Fibroblast of upper back skin (primary cell): ENCODE measurements at regions not wholly inside any gene's neighbourhood (a gene's known extent, or its start where the extent isn't known, plus 50 kb on each side); places are given as distances from the start of the nearest gene placed in this dataset.

Experiments
- DNase-seq: peaks from one replicate; pipeline ENCODE4 v3.0.0-alpha.2; 2013

DNA sequence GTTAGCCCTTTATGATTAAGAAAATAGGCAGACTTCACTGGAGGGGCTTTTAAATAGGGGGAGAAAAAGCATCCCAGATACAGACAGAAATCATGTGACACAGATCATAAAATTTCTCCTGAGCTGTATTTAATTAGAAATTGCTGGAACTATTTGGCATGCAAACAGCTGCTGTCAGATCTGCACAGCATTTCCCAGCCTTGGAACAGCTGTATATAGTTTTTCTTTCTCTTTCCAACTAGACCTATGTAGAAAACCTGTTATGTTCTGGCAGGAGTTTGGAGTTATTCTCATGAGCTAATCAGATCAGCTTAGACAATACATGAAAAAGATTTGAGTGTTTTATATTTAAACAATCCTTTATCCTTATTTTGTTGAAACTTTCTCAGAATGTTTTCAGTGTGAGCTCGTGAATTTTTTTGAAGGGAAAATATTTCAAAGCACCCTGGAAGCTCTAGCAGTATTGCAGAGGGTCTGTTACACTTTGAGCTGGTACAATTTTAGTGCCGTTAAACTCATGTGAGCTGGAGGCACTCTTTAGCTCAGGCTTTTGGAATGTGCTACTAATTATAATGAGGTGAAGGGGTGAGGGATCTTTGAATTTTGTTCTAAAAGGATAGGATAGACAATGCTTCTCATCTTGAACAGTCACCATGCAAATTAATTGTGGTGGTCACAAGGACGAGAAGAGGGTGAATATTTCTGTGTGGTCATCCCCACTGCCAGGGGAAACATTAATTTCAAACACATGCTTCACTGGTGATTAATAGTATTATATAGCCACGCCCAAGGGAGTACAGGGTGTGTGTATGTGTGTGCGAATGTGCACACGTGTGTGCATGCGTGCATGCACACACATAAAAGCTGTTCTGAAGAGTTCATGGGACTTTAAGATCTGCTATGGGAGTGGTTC lies 239.4 kb upstream of the FBXL7 start:
- peak; percentile 25 for DNase-seq

DNA sequence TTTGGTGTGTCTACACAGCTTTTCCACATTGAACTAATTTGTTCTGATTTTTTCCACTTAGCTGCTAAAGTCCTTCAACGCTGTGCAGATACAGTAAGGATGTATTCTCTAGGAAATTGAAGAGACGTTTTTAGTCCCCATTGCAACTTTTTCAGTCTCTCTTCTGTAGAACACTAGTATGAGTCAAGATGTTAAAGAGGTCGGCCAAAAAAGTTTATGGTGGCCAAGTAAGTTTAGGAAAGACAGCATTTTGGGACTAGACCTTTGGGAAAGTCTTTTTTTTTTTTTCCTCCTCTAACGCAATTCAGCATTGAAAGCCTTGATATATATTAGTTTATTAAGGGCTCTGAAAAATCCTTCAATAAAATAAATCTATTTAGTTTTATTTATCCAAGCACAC lies 243.5 kb upstream of the FBXL7 start:
- no peak for DNase-seq

DNA sequence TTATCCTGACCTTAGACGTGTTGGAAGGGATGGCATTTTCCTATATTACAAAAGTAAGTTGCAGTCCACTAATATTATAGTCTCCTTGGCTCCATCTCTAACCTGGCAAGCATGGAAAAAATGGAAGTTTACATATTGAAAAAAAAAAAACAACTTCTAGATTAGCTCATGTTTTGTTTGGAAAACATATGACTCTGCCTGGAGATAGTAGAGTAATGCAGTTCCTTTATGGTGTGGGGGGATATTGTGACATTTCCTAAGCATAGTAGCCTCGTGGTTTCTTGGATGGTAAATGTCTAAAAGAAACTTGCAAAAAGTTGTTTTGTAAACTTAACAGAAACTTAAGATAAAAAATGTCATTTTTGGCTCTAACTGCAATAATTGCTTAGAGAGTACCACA lies 244.4 kb upstream of the FBXL7 start:
- no peak for DNase-seq

DNA sequence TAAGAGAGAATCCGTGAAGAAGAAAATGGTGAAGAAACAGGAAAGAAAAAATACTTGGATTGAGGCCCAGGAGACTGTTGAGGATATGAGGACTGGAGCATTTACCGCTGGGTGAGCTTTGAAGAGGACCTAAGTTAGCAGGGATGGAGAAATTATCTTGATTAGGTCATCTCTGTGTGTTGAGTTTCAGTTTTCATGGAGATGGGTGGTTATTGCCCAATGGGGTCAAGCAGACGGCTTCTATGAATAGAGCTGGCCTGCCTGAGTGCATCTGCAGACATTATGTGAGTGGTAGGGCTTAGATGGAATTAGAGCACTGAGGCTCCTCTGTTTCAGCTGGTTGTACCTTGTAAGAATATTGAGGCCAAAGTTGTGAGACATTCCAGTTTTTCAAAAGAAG lies 245.4 kb upstream of the FBXL7 start:
- DNase-seq = peak; percentile 20

DNA sequence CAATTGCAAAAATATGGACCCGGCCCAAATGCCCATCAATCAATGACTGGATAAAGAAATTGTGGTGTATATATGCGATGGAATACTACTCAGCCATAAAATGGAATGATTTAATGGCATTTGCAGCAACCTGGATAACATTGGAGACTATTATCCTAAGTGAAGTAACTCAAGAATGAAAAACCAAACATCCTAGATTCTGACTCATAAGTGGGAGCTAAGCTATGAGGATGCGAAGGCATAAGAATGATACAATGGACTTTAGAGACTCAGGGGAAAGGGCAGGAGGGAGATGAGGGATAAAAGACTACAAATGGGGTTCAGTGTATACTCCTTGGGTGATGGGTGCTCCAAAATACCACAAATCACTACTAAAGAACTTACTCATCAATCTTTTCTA lies 247.6 kb upstream of the FBXL7 start:
- DNase-seq = no peak

DNA sequence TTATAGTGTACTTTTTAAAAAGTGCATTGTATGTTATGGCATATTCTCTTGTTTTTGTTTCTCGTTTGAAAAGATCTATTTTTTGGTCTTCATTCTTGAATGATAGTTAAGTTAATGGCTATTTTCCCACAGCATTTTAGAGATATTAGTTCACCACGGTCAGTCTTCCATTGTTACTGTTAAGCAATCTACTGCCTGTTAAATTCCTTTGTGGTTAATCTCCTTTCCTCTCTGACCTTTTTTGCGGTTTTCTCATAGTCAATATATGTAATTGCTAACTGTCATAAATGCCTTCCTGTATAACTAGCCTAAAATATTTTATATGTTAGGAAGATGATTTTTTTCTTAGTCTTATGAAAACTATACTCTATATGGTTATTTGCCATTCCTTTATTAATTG lies 250.8 kb upstream of the FBXL7 start:
- DNase-seq = peak; percentile 89

DNA sequence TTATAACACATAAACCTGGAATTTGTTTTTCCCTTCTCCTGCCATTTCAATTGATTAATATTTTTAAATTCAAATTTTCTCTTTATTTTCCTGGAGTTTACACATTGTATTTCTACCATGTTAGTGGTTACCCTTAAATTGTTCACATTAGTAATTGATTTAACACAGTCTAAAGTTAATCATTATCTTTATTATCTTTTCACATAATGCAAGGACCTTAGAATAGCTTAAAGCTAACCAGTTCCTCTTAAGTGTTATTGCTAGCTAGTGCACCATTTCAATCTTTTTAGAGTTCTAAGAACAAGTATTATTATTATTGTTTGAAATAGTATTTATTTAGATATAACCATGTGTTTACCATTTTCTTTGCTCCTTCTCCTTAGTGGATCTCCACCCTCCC lies 251.2 kb upstream of the FBXL7 start:
- DNase-seq = no peak

DNA sequence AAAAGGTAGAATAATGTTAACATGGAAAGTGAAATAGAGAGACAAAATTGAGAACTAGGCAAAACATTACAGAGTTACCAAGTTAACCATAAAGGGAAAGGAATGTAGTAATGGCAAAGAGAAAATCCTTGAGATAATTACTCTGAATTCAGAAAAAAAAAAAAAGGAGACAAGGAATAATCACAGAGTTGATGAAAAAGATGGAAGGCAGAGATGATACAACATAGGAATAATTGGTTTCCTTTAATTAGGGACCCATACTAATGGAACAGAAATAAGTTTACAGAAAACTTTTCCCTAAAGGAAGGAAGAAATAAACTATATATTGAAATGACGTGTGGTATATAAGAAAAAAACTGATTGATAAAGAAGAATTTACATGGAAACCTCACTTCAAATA lies 254.1 kb upstream of the FBXL7 start:
- no peak for DNase-seq

DNA sequence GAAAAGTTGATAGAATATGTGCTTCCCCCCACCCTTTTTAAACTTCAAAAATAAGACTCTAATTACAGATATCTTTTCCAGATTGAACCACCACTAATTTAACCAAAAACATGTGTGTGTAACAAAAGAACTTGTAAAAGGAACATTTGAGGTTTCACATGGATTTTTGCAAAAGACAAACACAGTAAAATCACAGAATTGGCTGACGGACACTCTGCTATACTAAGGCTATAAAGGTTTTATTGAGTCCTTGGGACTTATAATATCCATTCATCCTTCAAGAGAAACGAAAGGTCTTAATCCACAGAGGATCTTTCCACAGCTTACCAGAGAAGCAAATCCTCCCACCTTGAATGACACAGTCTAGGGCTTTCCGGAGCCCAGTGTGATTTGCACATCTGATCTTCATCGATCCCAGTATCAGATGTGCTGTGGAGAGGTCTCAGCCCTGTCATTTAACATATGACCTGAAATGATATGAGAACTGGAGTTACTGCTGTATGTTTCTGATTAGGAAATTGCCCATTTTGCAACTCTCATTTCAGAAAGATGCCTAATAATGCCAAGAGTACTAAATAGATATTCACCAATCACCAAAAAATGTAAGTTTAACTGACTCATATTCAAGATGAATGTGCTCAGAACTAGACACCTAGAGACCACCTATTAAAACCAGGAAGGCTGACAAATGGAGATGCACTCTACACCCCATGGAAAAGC lies 256.5 kb upstream of the FBXL7 start:
- peak; percentile 29 for DNase-seq

DNA sequence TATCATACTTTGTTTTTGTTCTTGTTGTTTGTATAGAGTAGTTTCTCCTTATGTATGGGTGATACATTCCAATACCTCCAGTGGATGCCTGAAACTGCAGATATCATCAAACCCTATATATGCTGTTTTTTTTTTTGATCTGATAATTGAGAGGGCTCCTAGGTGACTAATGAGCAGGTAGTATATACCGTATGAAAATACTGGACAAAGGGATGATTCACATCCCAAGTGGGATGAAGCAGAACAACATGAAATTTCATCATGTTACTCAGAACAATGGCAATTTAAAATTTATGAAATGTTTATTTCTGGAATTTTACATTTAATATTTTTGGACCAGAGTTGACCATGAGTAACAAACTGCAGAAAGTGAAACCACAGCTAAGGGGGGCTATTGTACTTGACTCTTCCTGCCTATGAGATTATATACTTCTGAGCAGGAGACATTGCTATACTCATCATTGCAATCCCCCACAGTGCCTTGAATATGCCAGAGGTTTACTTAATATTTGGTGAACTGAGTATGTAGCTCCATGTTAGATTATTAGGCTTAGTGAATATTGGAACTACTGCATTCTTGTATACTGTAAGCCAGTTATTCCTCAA lies 258.7 kb upstream of the FBXL7 start:
- peak; percentile 44 for DNase-seq

DNA sequence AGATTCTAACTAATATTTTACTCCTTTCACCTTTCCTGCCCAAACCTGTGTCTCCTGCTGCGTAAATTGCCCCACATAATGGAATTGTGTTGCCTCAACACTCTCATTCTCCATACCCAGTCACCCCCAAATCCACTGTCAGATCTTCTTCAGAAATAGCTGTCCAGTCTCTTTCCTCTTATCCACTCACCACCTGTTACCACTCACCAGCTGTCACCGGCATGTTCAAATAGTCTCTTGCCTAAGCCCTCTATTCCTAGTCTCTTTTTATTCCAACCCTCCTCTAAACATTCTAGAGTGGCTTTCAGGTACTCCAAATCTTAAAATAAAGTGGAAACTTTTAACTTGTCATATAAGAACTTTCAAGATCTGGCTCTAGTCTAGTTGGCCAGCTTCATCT lies 262.0 kb upstream of the FBXL7 start:
- DNase-seq = no peak

DNA sequence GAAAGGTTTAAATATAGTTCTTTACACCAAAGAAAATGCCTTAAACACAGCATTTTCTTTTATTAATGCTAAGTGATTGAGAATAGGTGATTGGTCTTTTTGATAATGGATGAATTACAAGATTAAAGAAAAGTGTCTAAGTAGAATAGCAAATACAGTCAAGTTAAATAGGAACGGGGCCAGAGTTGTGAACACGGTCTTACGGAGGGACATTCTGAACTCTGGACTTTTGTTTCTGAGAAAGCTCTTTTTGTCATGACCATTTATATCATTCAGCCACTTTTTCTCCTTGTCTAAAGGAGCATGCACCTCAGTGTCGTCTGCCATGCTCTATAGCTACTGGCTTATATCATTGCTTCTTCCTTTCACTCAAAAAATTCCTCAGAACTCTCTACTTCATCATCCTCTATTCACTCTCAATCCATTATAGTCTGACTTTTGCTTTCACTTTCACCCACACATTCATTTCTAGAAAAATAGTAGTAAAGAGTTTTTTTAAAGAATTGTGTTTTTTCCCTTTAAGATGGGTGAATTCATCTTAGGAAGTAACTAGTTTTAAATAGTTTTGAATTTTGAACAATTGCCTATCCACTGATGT lies 263.0 kb upstream of the FBXL7 start:
- no peak for DNase-seq

DNA sequence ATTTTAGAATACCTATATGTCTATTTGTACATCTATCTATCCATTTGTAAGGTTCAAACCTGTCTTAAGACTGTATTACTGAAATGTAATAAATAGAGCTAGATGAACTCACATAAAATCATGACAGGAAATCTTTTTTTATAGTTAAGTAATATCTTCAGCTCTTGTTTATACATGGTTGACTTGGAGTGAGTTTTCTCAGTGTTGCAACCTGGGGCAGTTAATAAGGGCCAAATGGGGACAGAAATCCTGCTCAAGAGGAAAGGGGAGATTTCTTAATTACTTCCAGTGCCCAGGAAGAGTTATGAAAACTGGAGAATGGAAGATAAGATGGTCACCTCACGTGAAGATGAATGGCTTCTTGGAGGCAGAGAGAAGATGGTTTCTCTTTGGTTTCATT lies 265.1 kb upstream of the FBXL7 start:
- no peak for DNase-seq

DNA sequence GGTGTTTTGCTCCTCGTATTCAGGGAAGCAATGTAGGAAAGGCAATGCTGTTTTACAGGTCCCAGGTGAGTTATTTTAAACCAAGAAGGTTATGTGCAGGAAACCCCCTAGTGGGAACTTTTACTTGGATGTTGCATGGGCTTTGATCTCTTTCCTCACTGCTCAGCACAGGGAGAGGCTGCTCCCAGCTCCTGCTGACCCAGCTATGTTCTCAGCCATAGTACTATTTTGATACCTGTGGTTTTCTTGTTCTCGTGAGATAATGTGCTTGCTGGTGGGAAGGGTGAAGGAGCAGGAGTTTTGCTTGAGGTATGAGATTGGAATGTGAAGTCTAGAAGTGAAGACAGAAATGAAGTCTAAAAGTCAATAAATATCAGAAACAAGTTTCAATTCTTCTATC lies 265.6 kb upstream of the FBXL7 start:
- no peak for DNase-seq

DNA sequence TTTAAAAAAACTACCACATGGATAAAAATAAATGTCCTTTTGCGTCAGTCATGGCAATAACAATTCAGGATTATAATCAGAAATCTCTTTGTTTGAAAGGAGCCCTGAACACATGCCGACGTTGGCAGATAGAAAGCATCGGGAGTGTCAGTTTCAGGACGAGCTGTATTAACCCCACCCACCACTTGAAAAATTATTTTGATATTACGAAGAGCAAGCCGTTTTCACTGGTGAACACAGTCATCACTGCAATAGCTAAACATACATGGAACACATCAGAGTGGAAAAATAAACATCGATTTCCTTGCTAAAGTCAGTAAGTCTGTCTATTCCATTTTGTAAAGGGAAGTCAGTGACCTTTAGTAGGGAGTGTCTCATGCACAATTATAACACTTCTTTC lies 266.4 kb upstream of the FBXL7 start:
- DNase-seq = no peak

DNA sequence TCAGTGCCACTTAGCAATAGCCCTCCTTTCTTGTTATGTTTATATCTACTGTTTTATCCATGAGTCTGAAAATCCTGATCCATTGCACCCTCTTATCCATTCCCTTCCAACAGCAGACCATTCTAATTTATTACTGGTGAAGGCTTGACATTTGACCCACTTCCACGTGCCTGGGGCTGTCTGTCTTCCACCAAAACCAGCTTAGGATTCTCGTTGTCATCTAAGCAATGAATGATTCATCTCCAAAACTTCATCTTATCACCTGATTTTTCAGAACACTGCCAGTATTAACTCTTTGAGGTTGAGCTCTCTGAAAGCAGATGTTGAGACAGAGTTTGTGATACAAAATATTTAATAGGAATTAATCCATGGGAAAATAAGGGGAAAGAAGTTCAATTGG lies 277.8 kb upstream of the FBXL7 start:
- DNase-seq = no peak

DNA sequence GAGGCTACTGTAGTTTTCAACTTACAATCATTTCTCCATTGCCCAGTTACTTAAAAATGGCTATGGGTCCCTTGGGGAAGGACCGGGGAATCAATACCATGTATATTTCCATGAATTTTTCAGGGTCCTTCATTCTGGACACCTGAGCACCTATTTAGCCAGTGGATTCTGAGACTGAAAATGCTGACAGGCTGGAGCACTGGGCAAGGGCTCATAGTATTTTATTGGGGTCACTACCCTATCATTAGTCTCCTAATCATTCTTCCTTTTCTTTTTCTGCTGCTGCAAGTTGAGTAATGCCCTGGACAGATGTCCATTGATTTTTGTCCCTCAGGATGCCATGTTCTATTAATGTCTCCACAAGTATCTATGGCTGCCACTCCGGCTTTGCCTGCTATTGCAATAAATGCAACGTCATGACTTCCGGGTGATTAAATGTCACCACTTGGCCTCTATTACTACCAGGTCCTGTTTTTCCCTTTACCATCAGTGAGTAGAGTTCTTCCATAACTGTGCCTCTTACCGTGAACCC lies 279.3 kb upstream of the FBXL7 start:
- DNase-seq = no peak

DNA sequence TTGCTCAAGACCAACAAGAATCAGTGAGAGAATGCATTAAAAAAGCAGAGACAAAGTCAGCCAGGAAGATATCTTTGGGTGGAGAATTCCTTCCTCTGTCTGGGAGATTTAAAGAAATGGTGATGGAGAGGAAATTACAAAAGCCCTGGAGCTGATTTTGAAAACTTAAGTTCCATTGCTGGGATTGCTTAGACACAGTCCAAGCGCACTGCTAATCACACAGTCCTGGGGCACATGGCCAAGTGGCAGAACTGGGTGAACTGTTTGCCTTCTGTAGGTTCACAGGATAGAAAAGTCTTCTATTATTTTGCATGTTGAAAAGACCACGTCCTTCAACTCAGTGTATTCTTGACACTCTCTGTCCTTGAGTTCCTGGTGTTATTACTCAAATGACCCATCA lies 284.9 kb upstream of the FBXL7 start:
- no peak for DNase-seq

DNA sequence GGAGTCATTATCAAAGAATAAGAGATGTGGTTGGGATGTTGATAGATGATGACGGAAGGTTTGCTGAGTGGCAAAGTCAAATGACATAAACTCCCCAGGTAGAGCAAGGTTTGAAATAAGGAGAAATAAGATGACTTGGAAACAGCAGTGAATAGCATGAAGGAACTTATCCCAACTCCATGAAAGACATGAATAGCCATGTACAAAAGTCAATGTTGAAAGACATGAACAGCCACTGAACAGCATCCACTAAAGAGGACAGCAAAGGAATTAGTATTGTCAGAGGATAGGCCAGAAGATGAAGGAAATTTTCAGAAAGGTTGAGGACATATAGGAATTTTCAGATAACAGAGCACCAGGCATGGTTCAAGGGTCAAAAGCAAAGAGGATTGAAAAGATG lies 286.0 kb upstream of the FBXL7 start:
- DNase-seq = no peak

DNA sequence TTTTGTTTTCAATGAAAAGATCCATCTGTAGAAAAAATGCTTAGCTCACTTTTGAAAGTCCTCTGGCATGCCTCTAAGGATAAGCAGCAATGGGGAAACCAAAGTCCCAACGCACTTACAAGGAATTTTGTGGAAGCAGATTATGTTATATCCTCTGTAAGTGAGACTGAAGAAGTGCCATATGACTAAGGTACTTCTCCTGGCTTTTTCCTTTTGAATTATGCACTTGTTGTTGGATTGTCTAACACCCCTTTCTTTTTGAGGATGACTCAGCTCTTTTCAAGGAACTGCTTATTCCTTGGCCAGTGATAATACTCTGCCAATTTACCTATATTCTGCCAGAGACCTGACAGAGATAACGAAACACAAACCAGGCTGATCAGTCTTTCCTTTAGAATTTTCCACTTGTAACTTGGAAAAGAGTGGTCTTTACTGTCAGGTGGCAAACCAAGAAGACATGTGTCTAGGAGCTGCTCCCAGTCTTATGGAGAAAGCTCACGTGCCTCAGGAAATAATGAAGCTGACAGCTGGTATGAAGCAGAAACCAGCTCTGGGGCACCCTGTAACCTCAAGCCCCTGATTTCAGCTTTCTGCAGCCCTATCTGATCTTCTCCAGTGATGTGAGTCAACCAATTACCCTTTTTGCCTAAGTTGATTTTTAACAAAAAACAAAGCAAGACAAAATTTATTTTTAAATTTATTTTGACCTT lies 290.8 kb upstream of the FBXL7 start:
- DNase-seq = no peak

DNA sequence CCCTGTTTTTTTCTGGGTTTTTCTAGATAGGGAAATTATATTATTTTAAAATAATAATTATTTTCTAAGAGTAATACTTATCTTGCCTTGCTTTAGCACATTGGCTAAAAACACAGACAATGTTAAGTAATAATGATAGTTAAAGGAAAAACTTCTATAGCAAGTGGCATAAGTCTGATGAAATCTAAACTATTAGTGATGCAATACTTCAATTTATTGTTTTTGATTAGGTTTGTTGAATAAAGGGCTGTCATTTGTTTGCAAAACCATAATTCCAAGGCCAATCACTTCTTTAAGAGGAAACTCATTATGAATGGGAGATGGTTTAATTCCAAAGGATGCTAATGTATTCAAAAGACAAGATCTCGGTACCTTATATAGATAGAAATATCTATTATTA lies 293.8 kb upstream of the FBXL7 start:
- DNase-seq = no peak

DNA sequence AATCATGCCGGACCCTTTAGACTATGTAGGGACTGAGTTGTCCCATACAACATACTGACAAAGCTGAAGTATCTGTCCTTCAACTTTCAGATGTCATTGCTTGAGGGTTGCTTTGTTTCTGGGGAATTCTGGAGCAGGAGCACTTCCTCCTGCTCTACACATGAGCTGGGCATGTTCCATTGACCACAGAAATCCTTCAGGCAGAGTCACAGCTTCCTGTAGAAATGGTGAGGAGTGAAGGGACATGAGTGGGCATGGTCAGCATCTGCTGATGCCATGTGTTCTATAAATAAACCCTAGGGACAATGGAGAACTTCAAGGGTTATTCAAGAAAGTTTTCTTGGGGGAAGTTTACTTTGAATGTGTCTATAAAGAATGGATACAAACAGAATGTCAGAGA lies 296.6 kb upstream of the FBXL7 start:
- DNase-seq = peak; percentile 20

DNA sequence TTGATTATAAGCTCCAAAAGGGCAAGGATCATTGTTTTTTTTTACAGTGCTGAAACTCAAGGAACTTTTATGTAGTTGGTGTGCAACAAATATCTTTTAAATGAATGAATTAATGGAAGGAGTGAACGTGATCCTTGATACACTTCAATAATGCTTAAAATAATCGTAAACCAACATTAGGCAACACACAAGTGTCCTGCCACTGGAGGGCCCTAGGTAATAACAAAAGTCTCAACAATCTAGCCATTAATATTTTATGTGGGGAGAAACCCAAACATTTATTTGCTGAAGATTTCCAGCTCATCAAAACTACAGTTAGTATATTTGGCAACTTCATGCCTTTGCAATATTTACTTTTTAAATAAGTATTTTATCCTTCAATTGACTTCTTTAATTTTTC lies 309.0 kb upstream of the FBXL7 start:
- no peak for DNase-seq
